ENCODE measurements at regions not wholly inside any gene's neighbourhood (a gene's known extent, or its start where the extent isn't known, plus 50 kb on each side); places are given as distances from the start of the nearest gene placed in this dataset.

DNA sequence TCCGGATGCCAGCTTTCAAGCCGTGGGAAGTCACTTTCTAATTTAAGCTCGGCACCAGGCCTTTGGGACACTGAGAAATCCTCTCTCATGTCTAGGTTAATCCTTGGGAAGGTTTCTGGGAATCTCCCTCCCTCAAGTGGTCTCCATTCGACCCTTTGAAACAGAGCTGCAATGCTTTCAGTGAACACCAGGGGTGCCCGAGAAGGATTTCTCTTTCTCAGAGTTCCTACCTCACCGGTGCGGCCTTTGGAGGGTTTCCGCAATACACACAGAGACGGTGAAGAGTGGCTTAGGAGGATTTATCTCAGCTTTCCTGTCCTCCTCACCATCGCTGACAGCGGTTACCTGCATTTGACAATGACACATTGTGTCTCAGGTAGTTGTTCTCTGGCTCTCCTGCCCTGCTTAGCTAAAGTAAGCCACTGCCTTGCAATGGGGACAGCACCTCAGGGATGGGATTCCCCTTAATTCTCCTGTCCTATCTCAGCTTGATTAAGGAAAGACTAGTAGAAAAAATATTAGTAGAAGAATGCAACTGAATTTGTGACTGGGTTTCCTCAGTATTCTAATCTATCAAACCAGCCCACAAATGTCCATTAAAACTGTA lies 180.6 kb downstream of the GABRG2 start:
- WGBS: 81% methylated on average over 11 of the region's 11 CpGs
- TF ChIP-seq EP300 (IDR thresholded peaks at IDR 0.05): no peak
- TF ChIP-seq, protein P1, sequence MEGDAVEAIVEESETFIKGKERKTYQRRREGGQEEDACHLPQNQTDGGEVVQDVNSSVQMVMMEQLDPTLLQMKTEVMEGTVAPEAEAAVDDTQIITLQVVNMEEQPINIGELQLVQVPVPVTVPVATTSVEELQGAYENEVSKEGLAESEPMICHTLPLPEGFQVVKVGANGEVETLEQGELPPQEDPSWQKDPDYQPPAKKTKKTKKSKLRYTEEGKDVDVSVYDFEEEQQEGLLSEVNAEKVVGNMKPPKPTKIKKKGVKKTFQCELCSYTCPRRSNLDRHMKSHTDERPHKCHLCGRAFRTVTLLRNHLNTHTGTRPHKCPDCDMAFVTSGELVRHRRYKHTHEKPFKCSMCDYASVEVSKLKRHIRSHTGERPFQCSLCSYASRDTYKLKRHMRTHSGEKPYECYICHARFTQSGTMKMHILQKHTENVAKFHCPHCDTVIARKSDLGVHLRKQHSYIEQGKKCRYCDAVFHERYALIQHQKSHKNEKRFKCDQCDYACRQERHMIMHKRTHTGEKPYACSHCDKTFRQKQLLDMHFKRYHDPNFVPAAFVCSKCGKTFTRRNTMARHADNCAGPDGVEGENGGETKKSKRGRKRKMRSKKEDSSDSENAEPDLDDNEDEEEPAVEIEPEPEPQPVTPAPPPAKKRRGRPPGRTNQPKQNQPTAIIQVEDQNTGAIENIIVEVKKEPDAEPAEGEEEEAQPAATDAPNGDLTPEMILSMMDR (IDR thresholded peaks at IDR 0.05): no peak
- no peak for TF ChIP-seq POLR2AphosphoS5 (IDR thresholded peaks at IDR 0.05)
- no peak for TF ChIP-seq POLR2A (IDR thresholded peaks at IDR 0.05; ENCODE audit: low read depth)

DNA sequence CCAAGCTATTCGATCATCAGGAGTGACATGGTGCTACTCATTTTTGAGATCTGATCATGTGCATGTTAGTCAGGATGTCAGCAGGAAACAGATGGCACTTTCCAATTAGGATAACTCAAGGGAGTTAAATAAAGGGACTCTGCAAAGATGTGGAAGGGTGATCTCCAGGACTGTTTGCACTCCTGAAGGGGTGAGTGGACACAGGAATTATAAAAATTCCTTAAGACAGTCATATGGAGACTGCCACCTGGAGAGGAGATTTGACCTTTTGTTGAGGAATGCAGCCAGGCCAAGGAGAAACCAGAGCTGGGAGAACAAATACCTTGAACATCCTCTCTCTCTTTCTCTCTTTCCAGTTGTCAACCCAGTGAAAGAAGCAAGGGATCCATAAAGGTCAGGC lies 189.1 kb downstream of the GABRG2 start:
- Histone ChIP-seq H3K4me1 (no peaks in the 10 kb centered on the region), H3K36me3 (no peaks in the 10 kb centered on the region), H3K4me3 (no peak overlapping the region), H3K27ac (replicated peaks in 1 of 4) (no peak overlapping the region), H3K9me3 (no peaks in the 10 kb centered on the region), H3K27me3 (no peaks in the 10 kb centered on the region)
- no peak for TF ChIP-seq EP300 (IDR thresholded peaks at IDR 0.05)
- no peak for TF ChIP-seq POLR2AphosphoS5 (IDR thresholded peaks at IDR 0.05)
- TF ChIP-seq POLR2A (IDR thresholded peaks at IDR 0.05; ENCODE audit: low read depth): no peak
- TF ChIP-seq, protein P1 (IDR thresholded peaks at IDR 0.05): no peak
- intact Hi-C loops (cut with DNase I): no loop called here
- 67% methylated on average over 1 of the region's 1 CpG for WGBS
- DNase-seq (ENCODE audit: extremely low spot score): no peak

More for the DNA sequence above, 180.6 kb downstream of the GABRG2 start:
- intact Hi-C loops (cut with DNase I): no loop called here
- Histone ChIP-seq H3K4me1 (no peaks in the 10 kb centered on the region), H3K9me3 (no peaks in the 10 kb centered on the region), H3K36me3 (no peaks in the 10 kb centered on the region), H3K4me3 (no peak overlapping the region), H3K27ac (replicated peaks in 1 of 4) (no peak overlapping the region), H3K27me3 (no peaks in the 10 kb centered on the region)
- DNase-seq (ENCODE audit: extremely low spot score): no peak

DNA sequence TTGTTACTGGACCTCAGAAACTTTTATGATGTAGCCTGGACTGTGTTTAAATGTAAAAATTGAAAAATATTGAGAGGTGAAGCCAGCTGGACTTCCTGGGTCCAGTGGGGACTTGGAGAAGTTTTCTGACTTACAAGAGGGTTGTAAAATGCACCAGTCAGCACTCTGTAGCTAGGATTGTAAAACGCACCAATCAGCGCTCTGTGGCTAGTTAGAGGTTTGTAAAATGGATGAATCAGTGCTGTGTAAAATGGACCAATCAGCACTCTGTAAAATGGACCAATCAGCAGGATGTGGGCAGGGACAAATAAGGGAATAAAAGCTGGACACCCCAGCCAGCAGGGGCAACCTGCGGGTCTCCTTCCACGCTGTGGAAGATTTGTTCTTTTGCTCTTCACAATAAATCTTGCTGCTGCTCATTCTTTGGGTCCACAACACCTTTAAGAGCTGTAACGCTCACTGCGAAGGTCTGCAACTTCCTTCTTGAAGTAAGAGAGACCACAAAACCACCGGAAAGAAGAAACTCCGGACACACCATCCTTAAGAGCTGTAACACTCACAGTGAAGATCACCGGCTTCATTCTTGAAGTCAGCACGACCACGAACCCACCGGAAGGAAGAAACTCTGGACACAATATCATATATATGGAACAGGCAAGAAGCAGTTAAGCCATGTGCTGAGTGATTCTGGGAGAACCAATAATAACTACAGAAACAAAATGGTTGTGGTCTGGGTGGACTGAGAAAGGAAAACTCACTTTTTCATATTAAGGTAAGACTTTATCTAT lies 201.3 kb downstream of the GABRG2 start:
- 85% methylated on average over 12 of the region's 12 CpGs for WGBS
- Histone ChIP-seq H3K27ac (replicated peaks in 1 of 4) (no peak overlapping the region), H3K36me3 (no peaks in the 10 kb centered on the region), H3K4me3 (no peak overlapping the region), H3K27me3 (no peaks in the 10 kb centered on the region), H3K4me1 (no peaks in the 10 kb centered on the region), H3K9me3 (no peaks in the 10 kb centered on the region)
- no peak for DNase-seq (ENCODE audit: extremely low spot score)
- TF ChIP-seq EP300 (IDR thresholded peaks at IDR 0.05): no peak
- TF ChIP-seq, protein P1 (IDR thresholded peaks at IDR 0.05): no peak
- no peak for TF ChIP-seq POLR2A (IDR thresholded peaks at IDR 0.05; ENCODE audit: low read depth)
- no peak for TF ChIP-seq POLR2AphosphoS5 (IDR thresholded peaks at IDR 0.05)
- intact Hi-C loops (cut with DNase I): no loop called here

DNA sequence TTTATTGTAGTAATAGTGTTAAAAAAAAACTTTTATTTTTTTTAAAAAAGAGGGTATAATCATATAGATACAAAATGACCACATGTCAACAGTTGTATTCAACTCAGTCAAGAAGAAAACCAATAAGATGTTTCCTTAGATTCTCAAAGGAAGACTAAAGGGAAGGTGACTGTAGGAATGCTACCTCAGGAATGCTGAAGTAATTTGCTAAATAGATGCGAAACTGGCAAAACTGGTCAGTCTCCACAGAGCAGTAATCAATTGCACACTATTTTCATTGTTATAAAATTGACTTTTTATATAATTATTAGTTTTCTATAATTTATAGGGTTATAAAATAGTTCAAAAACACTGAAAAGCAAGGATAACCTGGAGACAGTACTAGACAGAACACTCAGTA lies 204.8 kb downstream of the GABRG2 start:
- no peak for DNase-seq (ENCODE audit: extremely low spot score)
- 88% methylated on average over 1 of the region's 1 CpG for WGBS
- no peak overlapping the region for H3K4me3 ChIP-seq
- no peak overlapping the region for H3K27ac ChIP-seq (replicated peaks in 1 of 4)
- H3K9me3 ChIP-seq: no peaks in the 10 kb centered on the region
- H3K27me3 ChIP-seq: no peaks in the 10 kb centered on the region
- TF ChIP-seq EP300 (IDR thresholded peaks at IDR 0.05) (no peak), POLR2AphosphoS5 (IDR thresholded peaks at IDR 0.05) (no peak), POLR2A (IDR thresholded peaks at IDR 0.05; ENCODE audit: low read depth) (no peak)
- TF ChIP-seq, protein P1 (IDR thresholded peaks at IDR 0.05): no peak
- intact Hi-C loops (cut with DNase I): no loop called here
- H3K36me3 ChIP-seq: no peaks in the 10 kb centered on the region
- no peaks in the 10 kb centered on the region for H3K4me1 ChIP-seq
